ENCODE measurements at regions not wholly inside any gene's neighbourhood (a gene's known extent, or its start where the extent isn't known, plus 50 kb on each side); places are given as distances from the start of the nearest gene placed in this dataset.

DNA sequence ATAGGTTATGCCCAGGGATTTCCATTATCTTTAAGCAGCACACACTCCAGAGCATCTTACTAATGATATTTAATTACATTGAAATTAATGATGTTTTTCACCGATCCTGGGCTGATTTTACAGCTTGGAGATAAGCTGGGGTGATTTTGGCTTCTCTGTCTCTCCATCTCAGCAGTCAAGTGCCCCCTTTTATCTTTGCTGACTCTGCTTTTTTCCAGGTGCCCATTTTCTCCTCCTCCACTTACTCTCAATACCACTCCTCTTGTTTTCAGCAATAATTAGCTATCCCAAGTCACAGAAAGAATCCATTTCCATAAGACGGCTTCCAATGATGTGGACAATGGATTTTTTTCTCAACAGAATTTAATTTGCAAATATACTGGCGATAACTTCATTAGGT is 266.7 kb downstream of the GBA3 start:
- Mint-ChIP-seq H3K36me3 (ENCODE audit: low read depth) (no peaks in the 10 kb centered on the region), H3K9me3 (no peaks in the 10 kb centered on the region), H3K27ac (no peak overlapping the region), H3K4me1 (ENCODE audit: low read depth) (no peaks in the 10 kb centered on the region), H3K27me3 (no peaks in the 10 kb centered on the region), H3K4me3 (no peak overlapping the region)
- intact Hi-C loops (cut with micrococcal nuclease): no loop called here

DNA sequence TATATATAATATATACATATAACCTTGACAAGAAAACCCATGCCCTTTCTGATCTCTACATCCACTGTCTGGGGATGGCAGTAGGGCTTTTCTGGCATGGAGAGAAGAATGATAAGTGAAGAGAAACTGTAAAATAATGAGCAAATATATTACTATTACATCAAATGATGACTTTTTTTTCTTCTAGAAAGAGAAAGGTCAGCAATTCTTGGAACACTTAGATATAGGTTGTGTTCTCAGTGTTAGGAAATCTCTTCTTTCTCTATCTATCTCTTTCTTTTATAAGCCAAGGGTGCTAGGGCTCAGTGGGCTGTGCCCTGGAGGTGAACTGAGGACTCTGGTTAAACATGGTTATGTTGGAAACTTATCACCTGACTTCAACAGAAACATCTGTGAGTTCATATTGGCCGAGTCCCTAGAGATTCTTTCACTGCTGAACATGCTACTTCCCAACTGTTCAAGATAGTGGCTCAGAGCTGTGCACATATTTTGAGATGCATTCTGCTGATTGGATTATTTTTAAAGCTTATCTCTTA is 265.1 kb downstream of the GBA3 start:
- Mint-ChIP-seq H3K36me3 (ENCODE audit: low read depth) (no peaks in the 10 kb centered on the region), H3K27me3 (no peaks in the 10 kb centered on the region), H3K9me3 (no peaks in the 10 kb centered on the region), H3K4me3 (no peak overlapping the region), H3K27ac (no peak overlapping the region), H3K4me1 (ENCODE audit: low read depth) (no peaks in the 10 kb centered on the region)
- intact Hi-C loops (cut with micrococcal nuclease): no loop called here

DNA sequence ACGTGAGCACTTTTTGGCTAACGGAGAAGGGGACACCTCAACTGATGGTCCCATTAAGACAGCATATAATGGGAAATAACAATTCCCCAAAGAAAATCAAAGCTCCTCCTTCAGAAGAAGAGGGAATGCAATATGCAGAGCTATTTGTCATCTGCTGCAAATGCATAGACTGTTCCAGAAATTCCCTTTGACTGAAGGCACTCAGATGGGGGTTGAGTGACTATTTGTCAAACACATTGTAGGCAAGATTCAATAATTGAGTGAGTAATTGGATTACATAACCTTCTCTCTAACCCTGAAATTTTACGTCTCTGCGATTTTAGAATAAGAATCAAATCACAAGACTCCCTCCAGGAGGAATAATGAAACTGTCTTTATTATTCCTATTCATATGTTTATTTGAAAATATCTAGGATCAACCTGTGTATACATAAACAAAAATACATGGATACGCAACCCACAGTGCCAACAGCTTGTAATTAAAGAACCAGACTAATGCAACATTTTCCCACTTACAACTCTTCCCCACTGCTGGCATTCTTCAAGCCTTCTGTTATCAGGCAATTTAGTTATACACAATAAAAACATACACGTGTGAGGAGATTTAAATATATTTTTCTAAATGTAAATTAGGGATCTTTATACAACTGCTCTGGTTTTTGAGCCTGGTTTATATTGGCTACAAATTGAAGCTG is 256.6 kb downstream of the GBA3 start:
- no peak overlapping the region for H3K4me3 Mint-ChIP-seq
- H3K27me3 Mint-ChIP-seq: no peaks in the 10 kb centered on the region
- H3K4me1 Mint-ChIP-seq (ENCODE audit: low read depth): no peaks in the 10 kb centered on the region
- H3K9me3 Mint-ChIP-seq: no peaks in the 10 kb centered on the region
- H3K36me3 Mint-ChIP-seq (ENCODE audit: low read depth): no peaks in the 10 kb centered on the region
- intact Hi-C loops (cut with micrococcal nuclease): no loop called here
- no peak overlapping the region for H3K27ac Mint-ChIP-seq

DNA sequence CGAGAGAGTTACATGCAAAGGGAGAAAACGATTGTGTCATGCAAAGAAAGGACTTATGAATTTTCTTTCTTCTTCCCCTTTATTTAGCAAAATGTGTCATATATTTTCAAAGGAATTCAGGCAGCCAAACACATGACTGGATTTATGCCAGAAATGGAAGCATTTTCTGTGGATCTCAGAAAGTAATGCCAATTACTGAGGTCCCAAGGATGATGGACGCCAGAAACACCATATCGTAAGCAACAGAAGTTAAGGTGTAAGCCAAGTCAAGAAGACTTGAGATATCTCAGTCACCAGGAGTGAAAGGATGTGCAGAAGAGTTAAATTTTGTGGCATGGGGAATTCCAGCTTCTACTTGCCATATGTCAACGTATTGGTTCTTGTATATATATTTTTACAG is 255.1 kb downstream of the GBA3 start:
- Mint-ChIP-seq H3K9me3 (no peaks in the 10 kb centered on the region), H3K4me3 (no peak overlapping the region), H3K36me3 (ENCODE audit: low read depth) (no peaks in the 10 kb centered on the region), H3K27me3 (no peaks in the 10 kb centered on the region), H3K27ac (no peak overlapping the region), H3K4me1 (ENCODE audit: low read depth) (no peaks in the 10 kb centered on the region)
- intact Hi-C loops (cut with micrococcal nuclease): no loop called here

DNA sequence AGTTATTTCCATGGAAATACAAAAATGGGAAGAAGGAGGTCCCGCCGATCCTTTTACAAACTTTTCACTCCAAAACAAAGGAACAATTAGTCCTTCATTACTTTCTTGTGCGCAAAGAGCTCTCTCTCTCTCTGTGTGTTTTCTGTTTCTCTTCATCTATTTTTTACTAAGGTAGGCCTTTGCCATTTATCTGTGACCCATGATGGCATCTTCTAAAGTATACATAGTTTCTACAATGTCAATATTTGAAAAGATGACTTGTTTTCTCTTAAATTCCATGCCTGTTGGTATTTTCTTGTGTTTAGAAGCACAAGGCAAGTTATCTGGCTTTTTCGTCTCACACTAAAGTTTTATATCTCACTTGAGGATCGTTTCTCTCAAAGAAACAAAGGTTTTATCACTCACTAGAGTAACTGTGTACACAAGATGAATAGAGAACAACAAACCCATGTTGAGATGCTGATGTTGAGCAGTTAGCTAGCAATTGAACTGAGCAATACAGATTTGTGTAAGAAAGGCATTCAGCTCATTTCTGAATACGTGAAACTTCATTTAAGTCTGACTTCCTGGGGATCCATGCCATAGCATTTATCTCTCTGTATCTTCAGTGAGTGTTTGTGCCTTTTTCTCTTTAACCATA is 250.3 kb downstream of the GBA3 start:
- H3K4me1 Mint-ChIP-seq (ENCODE audit: low read depth): no peaks in the 10 kb centered on the region
- H3K4me3 Mint-ChIP-seq: no peak overlapping the region
- H3K27ac Mint-ChIP-seq: no peak overlapping the region
- intact Hi-C loops (cut with micrococcal nuclease): no loop called here
- H3K27me3 Mint-ChIP-seq: no peaks in the 10 kb centered on the region
- no peaks in the 10 kb centered on the region for H3K9me3 Mint-ChIP-seq
- no peaks in the 10 kb centered on the region for H3K36me3 Mint-ChIP-seq (ENCODE audit: low read depth)

DNA sequence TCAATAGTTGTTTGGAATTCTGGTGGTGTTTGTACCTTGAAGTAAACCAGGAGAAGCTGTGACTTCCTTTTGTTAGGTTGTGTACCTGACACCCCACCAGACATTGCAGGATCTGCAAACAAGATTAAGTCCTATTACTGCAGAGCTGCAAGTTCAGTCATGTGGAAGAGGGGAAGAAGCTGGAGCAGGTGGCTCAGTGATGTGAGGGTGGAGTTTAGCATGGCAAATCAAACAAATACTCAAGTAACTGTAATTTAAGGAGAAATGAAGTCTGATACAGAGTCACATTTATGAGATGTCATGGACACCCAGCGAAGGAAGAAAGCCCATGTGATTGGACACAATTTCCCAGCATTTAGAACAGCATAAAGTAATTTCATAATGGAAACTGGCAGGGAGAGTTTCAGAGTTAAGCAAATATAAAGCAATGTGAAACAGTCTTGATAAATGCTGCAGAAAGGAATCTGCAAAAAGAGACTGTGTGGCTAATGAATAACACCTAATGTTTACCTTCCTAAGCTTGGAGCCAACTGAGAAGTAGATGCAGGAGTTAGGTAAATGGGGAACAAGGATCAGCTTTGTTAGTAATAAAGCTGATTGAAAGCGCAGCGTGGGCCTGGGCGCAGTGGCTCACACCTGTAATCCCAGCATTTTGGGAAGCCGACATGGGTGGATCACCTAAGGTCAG is 249.1 kb downstream of the GBA3 start:
- intact Hi-C loops (cut with micrococcal nuclease): no loop called here
- H3K36me3 Mint-ChIP-seq (ENCODE audit: low read depth): no peaks in the 10 kb centered on the region
- H3K27me3 Mint-ChIP-seq: no peaks in the 10 kb centered on the region
- no peak overlapping the region for H3K4me3 Mint-ChIP-seq
- H3K27ac Mint-ChIP-seq: no peak overlapping the region
- no peaks in the 10 kb centered on the region for H3K9me3 Mint-ChIP-seq
- no peaks in the 10 kb centered on the region for H3K4me1 Mint-ChIP-seq (ENCODE audit: low read depth)

DNA sequence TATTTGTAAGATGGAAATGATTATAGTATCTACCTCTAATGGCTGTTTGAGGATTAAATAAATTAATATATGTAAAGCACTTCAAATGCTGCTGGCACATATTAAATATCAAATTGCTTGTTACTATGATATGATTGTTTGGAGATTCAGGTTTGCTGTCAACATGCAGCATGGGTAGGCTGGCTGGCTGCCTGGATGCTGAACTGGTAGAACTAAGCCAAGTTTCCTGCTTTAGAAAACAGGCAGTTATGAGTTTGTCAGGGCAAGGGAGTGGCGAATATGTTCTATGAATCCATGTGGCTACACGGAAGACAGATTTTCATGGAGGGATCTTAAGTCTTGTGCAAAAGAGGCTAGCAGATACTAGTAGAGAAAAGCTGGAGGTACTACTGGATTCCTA is 239.6 kb downstream of the GBA3 start:
- Mint-ChIP-seq H3K36me3 (ENCODE audit: low read depth) (no peaks in the 10 kb centered on the region), H3K27me3 (no peaks in the 10 kb centered on the region), H3K9me3 (no peaks in the 10 kb centered on the region), H3K4me3 (no peak overlapping the region), H3K27ac (no peak overlapping the region), H3K4me1 (ENCODE audit: low read depth) (no peaks in the 10 kb centered on the region)
- intact Hi-C loops (cut with micrococcal nuclease): no loop called here

DNA sequence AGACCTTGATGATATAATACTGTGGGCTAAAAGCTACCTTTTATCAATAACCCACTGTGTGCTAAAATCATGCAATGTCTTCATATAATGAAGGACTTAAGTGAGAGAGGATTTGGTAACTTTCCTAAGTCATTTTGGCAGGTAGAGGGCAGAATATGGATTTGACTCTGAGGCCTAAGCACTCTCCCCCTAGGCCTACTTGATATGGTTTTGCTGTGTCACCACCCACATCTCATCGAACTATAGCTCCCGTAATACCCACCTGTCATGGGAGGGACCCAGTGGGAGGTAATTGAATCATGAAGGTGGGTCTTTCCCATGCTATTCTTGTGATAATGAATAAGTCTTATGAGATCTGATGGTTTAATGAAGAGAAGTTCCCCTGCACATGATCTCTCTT is 229.7 kb downstream of the GBA3 start:
- H3K4me3 Mint-ChIP-seq: no peak overlapping the region
- intact Hi-C loops (cut with micrococcal nuclease): no loop called here
- no peaks in the 10 kb centered on the region for H3K36me3 Mint-ChIP-seq (ENCODE audit: low read depth)
- H3K27me3 Mint-ChIP-seq: no peaks in the 10 kb centered on the region
- no peaks in the 10 kb centered on the region for H3K9me3 Mint-ChIP-seq
- H3K27ac Mint-ChIP-seq: no peak overlapping the region
- no peaks in the 10 kb centered on the region for H3K4me1 Mint-ChIP-seq (ENCODE audit: low read depth)

DNA sequence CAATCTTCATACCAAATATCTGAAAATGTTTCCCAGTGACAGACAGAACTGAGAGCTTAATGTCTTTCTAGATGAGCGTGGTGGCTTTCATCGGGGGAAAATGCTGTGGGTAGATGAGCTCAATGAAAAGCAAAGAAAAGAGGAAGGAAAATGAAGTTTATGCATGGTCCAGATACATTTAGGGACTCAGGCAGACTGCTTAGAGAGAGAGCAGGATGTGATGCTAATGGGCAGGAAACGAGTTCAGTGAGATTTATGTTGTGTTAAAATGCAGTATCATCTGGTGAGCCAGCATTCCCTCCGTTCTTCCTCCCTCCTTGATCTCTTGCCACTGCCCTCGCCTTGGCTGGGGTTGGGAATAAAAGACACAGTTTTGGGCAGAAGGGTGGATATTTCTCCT is 229.2 kb downstream of the GBA3 start:
- Mint-ChIP-seq H3K9me3 (no peaks in the 10 kb centered on the region), H3K36me3 (ENCODE audit: low read depth) (no peaks in the 10 kb centered on the region), H3K4me1 (ENCODE audit: low read depth) (no peaks in the 10 kb centered on the region), H3K27me3 (no peaks in the 10 kb centered on the region), H3K27ac (no peak overlapping the region), H3K4me3 (no peak overlapping the region)
- intact Hi-C loops (cut with micrococcal nuclease): no loop called here

DNA sequence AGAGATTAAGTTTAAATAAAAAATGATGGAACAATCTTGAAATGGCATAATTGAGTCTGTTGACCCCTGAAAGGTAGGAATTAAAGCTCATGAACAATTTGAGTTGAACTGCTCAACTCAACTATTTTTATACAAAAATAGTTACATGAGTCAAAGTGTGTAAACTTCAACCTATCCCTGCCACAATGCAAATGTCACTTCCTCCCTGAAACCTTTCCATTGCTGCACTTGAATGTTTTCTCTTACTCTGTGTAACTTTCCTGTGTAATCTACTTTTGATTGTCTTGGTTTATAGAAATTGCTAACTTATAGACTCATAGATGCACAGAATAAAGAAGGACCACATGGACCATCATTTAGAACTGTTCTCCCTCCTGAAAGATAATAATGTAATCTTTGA is 218.5 kb downstream of the GBA3 start:
- Mint-ChIP-seq H3K27ac (no peak overlapping the region), H3K27me3 (no peaks in the 10 kb centered on the region), H3K36me3 (ENCODE audit: low read depth) (no peaks in the 10 kb centered on the region), H3K4me3 (no peak overlapping the region), H3K9me3 (no peaks in the 10 kb centered on the region), H3K4me1 (ENCODE audit: low read depth) (peaks cover 15% of the 10 kb centered on the region)
- intact Hi-C loops (cut with micrococcal nuclease): no loop called here

DNA sequence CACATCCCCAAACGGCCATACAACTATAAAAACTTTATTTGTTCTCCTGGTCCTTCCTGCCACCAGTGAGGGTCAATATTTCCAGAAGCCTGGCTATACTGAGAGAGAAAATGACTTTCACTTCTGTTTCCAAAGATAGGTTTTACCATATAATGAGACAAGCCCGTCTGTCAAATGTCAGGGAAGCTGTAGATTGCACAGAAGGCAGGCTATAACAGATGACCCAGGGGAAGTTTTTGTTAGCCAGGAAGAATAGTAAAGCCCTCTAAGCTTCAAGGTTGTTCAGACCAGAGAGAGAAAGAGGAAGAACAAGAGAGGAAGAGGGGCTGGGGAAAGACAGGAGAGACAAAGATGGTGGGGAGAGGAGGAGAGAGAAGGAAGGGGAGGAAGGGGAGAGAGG is 217.5 kb downstream of the GBA3 start:
- no peaks in the 10 kb centered on the region for H3K27me3 Mint-ChIP-seq
- peaks cover 15% of the 10 kb centered on the region for H3K4me1 Mint-ChIP-seq (ENCODE audit: low read depth)
- no peak overlapping the region for H3K4me3 Mint-ChIP-seq
- no peak overlapping the region for H3K27ac Mint-ChIP-seq
- intact Hi-C loops (cut with micrococcal nuclease): no loop called here
- no peaks in the 10 kb centered on the region for H3K36me3 Mint-ChIP-seq (ENCODE audit: low read depth)
- H3K9me3 Mint-ChIP-seq: no peaks in the 10 kb centered on the region

DNA sequence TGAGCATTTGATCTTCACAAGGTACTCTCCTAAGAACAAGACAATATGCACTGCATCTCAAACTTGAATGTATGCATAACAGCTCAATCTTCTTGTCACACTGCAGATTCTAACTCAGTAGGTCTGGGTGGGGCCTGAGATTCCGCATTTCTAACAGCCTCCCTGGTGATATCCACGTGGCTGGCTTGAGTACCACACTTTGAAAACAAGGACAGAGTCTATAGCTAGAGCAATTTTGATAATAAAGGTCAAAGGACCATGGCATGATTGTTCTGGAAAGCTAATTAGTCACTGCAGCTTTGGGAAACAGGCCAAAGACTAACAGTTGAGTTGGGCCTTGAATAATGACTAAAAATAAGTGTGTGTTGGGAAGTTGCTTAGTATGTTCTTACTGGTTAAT is 213.3 kb downstream of the GBA3 start:
- peaks cover 6% of the 10 kb centered on the region for H3K4me1 Mint-ChIP-seq (ENCODE audit: low read depth)
- no peaks in the 10 kb centered on the region for H3K36me3 Mint-ChIP-seq (ENCODE audit: low read depth)
- H3K9me3 Mint-ChIP-seq: no peaks in the 10 kb centered on the region
- H3K27ac Mint-ChIP-seq: no peak overlapping the region
- no peak overlapping the region for H3K4me3 Mint-ChIP-seq
- H3K27me3 Mint-ChIP-seq: no peaks in the 10 kb centered on the region
- intact Hi-C loops (cut with micrococcal nuclease): no loop called here

DNA sequence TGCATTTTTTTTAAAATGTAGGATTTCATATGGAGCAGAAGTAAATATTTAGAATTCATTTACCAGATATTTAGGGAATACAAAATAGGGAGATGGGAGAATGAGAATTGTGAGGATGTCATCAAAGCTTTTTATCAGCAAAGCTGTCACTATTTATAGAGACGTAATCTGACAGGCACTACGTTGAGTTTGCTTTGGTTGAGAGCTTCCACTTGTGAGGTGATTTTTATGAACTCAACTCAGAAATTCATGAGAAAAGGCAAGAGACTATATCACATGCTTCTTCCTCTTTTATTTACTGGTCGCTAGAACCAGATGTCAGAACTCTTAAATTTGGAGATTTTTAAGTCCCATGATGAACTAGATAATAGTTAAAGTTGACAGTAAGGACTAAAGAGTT is 211.2 kb downstream of the GBA3 start:
- intact Hi-C loops (cut with micrococcal nuclease): no loop called here
- Mint-ChIP-seq H3K9me3 (no peaks in the 10 kb centered on the region), H3K27me3 (no peaks in the 10 kb centered on the region)

DNA sequence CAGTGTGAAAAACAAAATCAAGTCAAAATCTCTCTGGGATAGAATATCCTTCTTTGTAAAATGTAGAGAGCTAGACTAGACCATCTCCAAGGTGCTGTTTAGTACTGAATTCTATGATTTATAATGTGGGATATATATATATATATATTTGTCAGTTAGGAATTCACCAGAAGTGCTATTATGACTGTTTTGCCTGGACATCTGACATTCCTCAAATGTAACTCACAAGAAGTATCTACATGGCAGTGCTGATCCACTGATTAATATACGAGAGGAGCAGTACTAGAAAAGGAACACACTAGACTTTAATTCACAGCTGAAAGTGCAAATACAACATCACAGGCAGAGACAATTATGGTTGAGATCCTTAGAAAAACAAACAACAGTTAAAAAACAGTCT is 208.9 kb downstream of the GBA3 start:
- Mint-ChIP-seq H3K9me3 (no peaks in the 10 kb centered on the region), H3K36me3 (ENCODE audit: low read depth) (no peaks in the 10 kb centered on the region), H3K27ac (no peak overlapping the region), H3K4me1 (ENCODE audit: low read depth) (no peaks in the 10 kb centered on the region), H3K4me3 (no peak overlapping the region), H3K27me3 (no peaks in the 10 kb centered on the region)
- intact Hi-C loops (cut with micrococcal nuclease): no loop called here

More for the DNA sequence above, 211.2 kb downstream of the GBA3 start:
- H3K4me3 Mint-ChIP-seq: no peak overlapping the region
- no peaks in the 10 kb centered on the region for H3K4me1 Mint-ChIP-seq (ENCODE audit: low read depth)
- no peaks in the 10 kb centered on the region for H3K36me3 Mint-ChIP-seq (ENCODE audit: low read depth)
- no peak overlapping the region for H3K27ac Mint-ChIP-seq
